ENCODE measurements at regions not wholly inside any gene's neighbourhood (a gene's known extent, or its start where the extent isn't known, plus 50 kb on each side); places are given as distances from the start of the nearest gene placed in this dataset.

DNA sequence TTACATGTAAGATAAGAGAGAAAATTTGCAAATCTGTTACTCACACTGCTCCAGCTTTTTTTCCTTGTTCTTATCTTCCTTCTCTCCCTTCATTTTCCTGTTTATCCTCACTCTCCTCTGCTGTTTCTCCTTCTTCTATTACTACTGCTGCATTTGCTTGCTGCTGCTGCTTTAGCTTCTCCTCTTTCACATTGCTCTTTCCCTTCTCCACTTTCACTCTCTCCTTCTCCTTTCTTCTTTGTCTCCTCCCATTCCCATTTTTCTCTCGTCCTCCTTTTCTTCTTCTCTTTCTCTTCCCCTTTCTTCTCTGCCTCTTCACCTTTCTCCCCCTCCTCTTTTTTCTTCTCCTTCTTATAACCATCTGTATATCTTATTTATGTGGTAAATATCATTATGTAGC lies 288.6 kb downstream of the CDH9 start:
- TF ChIP-seq, protein P1, sequence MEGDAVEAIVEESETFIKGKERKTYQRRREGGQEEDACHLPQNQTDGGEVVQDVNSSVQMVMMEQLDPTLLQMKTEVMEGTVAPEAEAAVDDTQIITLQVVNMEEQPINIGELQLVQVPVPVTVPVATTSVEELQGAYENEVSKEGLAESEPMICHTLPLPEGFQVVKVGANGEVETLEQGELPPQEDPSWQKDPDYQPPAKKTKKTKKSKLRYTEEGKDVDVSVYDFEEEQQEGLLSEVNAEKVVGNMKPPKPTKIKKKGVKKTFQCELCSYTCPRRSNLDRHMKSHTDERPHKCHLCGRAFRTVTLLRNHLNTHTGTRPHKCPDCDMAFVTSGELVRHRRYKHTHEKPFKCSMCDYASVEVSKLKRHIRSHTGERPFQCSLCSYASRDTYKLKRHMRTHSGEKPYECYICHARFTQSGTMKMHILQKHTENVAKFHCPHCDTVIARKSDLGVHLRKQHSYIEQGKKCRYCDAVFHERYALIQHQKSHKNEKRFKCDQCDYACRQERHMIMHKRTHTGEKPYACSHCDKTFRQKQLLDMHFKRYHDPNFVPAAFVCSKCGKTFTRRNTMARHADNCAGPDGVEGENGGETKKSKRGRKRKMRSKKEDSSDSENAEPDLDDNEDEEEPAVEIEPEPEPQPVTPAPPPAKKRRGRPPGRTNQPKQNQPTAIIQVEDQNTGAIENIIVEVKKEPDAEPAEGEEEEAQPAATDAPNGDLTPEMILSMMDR (IDR thresholded peaks at IDR 0.05; ENCODE audit: low read depth, low read length) = no peak
- TF ChIP-seq, protein P2, sequence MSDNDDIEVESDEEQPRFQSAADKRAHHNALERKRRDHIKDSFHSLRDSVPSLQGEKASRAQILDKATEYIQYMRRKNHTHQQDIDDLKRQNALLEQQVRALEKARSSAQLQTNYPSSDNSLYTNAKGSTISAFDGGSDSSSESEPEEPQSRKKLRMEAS (IDR thresholded peaks at IDR 0.05; ENCODE audit: low read depth, low read length) = no peak
- TF ChIP-seq MYC (IDR thresholded peaks at IDR 0.05; ENCODE audit: low read depth, low read length) = no peak
- TF ChIP-seq POLR2A (IDR thresholded peaks at IDR 0.05; ENCODE audit: extremely low read depth, insufficient read length) = no peak

All from NB4 (cell line).